ENCODE measurements at regions not wholly inside any gene's neighbourhood (a gene's known extent, or its start where the extent isn't known, plus 50 kb on each side); places are given as distances from the start of the nearest gene placed in this dataset.

GRCh38 chr2:16128746-16129610 lies 188.6 kb downstream of the MYCN start:
- DNase-seq (ENCODE audit: low read depth in 1 of 2, low spot score in 1 of 2) = no peak

GRCh38 chr2:16127958-16128357 lies 187.6 kb downstream of the MYCN start:
- DNase-seq (ENCODE audit: low read depth in 1 of 2, low spot score in 1 of 2) = no peak

- DNase-seq (ENCODE audit: low read depth in 1 of 2, low spot score in 1 of 2) = no peak
These were observed 187.1 kb downstream of the MYCN start for GRCh38 chr2:16127276-16127940.

GRCh38 chr2:16126517-16127275 lies 186.3 kb downstream of the MYCN start:
- DNase-seq (ENCODE audit: low read depth in 1 of 2, low spot score in 1 of 2) = no peak

- no peak for DNase-seq (ENCODE audit: low read depth in 1 of 2, low spot score in 1 of 2)
These were observed 185.5 kb downstream of the MYCN start for GRCh38 chr2:16125614-16126516.

GRCh38 chr2:16124881-16125613 lies 184.7 kb downstream of the MYCN start:
- DNase-seq (ENCODE audit: low read depth in 1 of 2, low spot score in 1 of 2) = no peak

- no peak for DNase-seq (ENCODE audit: low read depth in 1 of 2, low spot score in 1 of 2)
These were observed 183.8 kb downstream of the MYCN start for GRCh38 chr2:16123856-16124780.

GRCh38 chr2:16123421-16123820 lies 183.1 kb downstream of the MYCN start:
- no peak for DNase-seq (ENCODE audit: low read depth in 1 of 2, low spot score in 1 of 2)

GRCh38 chr2:16122556-16122955 lies 182.2 kb downstream of the MYCN start:
- DNase-seq (ENCODE audit: low read depth in 1 of 2, low spot score in 1 of 2) = no peak

GRCh38 chr2:16121986-16122390 lies 181.6 kb downstream of the MYCN start:
- DNase-seq (ENCODE audit: low read depth in 1 of 2, low spot score in 1 of 2) = no peak

GRCh38 chr2:16121231-16121985 lies 181.1 kb downstream of the MYCN start:
- DNase-seq (ENCODE audit: low read depth in 1 of 2, low spot score in 1 of 2) = no peak

- DNase-seq (ENCODE audit: low read depth in 1 of 2, low spot score in 1 of 2) = no peak
These were observed 180.3 kb downstream of the MYCN start for GRCh38 chr2:16120591-16121180.

- DNase-seq (ENCODE audit: low read depth in 1 of 2, low spot score in 1 of 2) = no peak
These were observed 179.4 kb downstream of the MYCN start for GRCh38 chr2:16119741-16120140.

GRCh38 chr2:16118611-16119590 lies 178.6 kb downstream of the MYCN start:
- no peak for DNase-seq (ENCODE audit: low read depth in 1 of 2, low spot score in 1 of 2)

- DNase-seq (ENCODE audit: low read depth in 1 of 2, low spot score in 1 of 2) = no peak
These were observed 177.7 kb downstream of the MYCN start for GRCh38 chr2:16117791-16118610.
